ENCODE measurements at regions not wholly inside any gene's neighbourhood (a gene's known extent, or its start where the extent isn't known, plus 50 kb on each side); places are given as distances from the start of the nearest gene placed in this dataset.

GRCh38 chr22:46073683-46074504, 76.4 kb upstream of the PPARA start:
- Histone ChIP-seq H3K79me2 (ENCODE audit: insufficient read depth, low read depth) (peaks cover 56% of the 10 kb centered on the region), H3K4me1 (ENCODE audit: low read depth, poor library complexity, severe bottlenecking) (peaks cover 28% of the 10 kb centered on the region), H3K4me3 (IDR thresholded peaks at IDR 0.05; ENCODE audit: insufficient read depth, low read depth, low read length) (no peak overlapping the region), H3K4me2 (peak overlapping the region; percentile 85), H3K36me3 (ENCODE audit: insufficient read depth) (no peaks in the 10 kb centered on the region), H3K27ac (no peak overlapping the region), H3K27me3 (ENCODE audit: insufficient read depth, low read depth) (no peaks in the 10 kb centered on the region), H2AFZ (ENCODE audit: low read depth) (no peak overlapping the region), H3K9ac (no peak overlapping the region), H4K20me1 (ENCODE audit: insufficient read depth) (no peaks in the 10 kb centered on the region)
- TF ChIP-seq, protein P1, sequence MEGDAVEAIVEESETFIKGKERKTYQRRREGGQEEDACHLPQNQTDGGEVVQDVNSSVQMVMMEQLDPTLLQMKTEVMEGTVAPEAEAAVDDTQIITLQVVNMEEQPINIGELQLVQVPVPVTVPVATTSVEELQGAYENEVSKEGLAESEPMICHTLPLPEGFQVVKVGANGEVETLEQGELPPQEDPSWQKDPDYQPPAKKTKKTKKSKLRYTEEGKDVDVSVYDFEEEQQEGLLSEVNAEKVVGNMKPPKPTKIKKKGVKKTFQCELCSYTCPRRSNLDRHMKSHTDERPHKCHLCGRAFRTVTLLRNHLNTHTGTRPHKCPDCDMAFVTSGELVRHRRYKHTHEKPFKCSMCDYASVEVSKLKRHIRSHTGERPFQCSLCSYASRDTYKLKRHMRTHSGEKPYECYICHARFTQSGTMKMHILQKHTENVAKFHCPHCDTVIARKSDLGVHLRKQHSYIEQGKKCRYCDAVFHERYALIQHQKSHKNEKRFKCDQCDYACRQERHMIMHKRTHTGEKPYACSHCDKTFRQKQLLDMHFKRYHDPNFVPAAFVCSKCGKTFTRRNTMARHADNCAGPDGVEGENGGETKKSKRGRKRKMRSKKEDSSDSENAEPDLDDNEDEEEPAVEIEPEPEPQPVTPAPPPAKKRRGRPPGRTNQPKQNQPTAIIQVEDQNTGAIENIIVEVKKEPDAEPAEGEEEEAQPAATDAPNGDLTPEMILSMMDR (conservative IDR thresholded peaks at IDR 0.05; ENCODE audit: low read depth, low read length) = no peak

DNA sequence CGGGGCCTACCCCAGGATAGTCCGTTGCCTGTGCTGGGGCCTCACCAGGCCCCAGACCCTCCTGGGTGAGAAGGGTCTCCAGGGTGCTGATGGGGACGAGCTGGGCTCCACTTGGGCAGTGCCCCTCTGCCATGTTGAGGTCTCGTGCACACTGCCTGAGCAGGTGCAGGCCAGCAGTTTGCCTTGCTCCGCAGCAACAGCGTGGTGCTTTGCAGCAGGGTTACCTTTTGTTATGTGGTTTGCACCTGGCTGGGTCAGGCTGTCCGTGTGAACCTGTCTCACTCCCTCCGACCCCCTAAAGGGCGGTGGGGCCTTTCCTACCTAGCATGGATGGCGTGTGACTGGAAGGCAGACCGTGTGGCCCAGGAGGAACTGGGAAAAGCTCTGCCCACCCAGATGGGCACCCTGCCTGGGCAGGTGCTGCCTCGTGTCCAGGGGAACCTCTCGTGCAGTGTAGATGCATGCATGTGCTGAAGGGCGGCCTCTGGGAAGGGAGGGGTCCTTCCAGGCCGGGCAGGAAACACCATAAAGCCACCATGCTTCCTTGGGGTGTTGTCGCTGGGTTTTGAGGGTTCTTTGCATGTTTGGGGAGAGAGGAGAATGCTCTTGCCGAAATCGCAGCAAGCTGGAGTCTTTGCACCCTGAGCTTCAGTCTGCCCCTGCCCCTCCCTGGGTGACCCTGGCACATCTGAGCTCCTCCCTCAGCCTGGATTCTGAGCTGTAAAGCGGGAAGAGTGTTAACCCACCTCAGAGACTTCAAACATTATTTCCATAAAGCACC, 75.4 kb upstream of the PPARA start:
- Histone ChIP-seq H3K79me2 (ENCODE audit: insufficient read depth, low read depth) (peaks cover 51% of the 10 kb centered on the region; the same call in 1 of the 2 replicates), H3K4me3 (IDR thresholded peaks at IDR 0.05; ENCODE audit: insufficient read depth, low read depth, low read length) (no peak overlapping the region), H3K27ac (no peak overlapping the region), H3K36me3 (ENCODE audit: insufficient read depth) (no peaks in the 10 kb centered on the region), H2AFZ (ENCODE audit: low read depth) (no peak overlapping the region), H3K4me2 (no peak overlapping the region; the same call in 1 of the 2 replicates), H3K9ac (no peak overlapping the region), H4K20me1 (ENCODE audit: insufficient read depth) (no peaks in the 10 kb centered on the region), H3K4me1 (ENCODE audit: low read depth, poor library complexity, severe bottlenecking) (peaks cover 20% of the 10 kb centered on the region), H3K27me3 (ENCODE audit: insufficient read depth, low read depth) (no peaks in the 10 kb centered on the region)
- TF ChIP-seq, protein P1 (conservative IDR thresholded peaks at IDR 0.05; ENCODE audit: low read depth, low read length) = no peak

GRCh38 chr22:46075764-46076531, 74.4 kb upstream of the PPARA start:
- no peaks in the 10 kb centered on the region for H3K36me3 ChIP-seq (ENCODE audit: insufficient read depth)
- H3K27me3 ChIP-seq (ENCODE audit: insufficient read depth, low read depth) = no peaks in the 10 kb centered on the region
- no peak overlapping the region for H3K27ac ChIP-seq
- H3K4me2 ChIP-seq = no peak overlapping the region
- peaks cover 51% of the 10 kb centered on the region; the same call in 1 of the 2 replicates for H3K79me2 ChIP-seq (ENCODE audit: insufficient read depth, low read depth)
- TF ChIP-seq, protein P1 (conservative IDR thresholded peaks at IDR 0.05; ENCODE audit: low read depth, low read length) = no peak
- H3K4me1 ChIP-seq (ENCODE audit: low read depth, poor library complexity, severe bottlenecking) = peaks cover 20% of the 10 kb centered on the region
- H3K4me3 ChIP-seq (IDR thresholded peaks at IDR 0.05; ENCODE audit: insufficient read depth, low read depth, low read length) = no peak overlapping the region
- no peak overlapping the region for H3K9ac ChIP-seq
- H2AFZ ChIP-seq (ENCODE audit: low read depth) = no peak overlapping the region
- H4K20me1 ChIP-seq (ENCODE audit: insufficient read depth) = no peaks in the 10 kb centered on the region

- Histone ChIP-seq H4K20me1 (ENCODE audit: insufficient read depth) (no peaks in the 10 kb centered on the region), H2AFZ (ENCODE audit: low read depth) (no peak overlapping the region), H3K9ac (no peak overlapping the region), H3K27me3 (ENCODE audit: insufficient read depth, low read depth) (no peaks in the 10 kb centered on the region), H3K79me2 (ENCODE audit: insufficient read depth, low read depth) (peaks cover 51% of the 10 kb centered on the region; the same call in 1 of the 2 replicates), H3K4me1 (ENCODE audit: low read depth, poor library complexity, severe bottlenecking) (peaks cover 20% of the 10 kb centered on the region), H3K36me3 (ENCODE audit: insufficient read depth) (no peaks in the 10 kb centered on the region), H3K27ac (no peak overlapping the region), H3K4me2 (no peak overlapping the region), H3K4me3 (IDR thresholded peaks at IDR 0.05; ENCODE audit: insufficient read depth, low read depth, low read length) (no peak overlapping the region)
- TF ChIP-seq, protein P1 (conservative IDR thresholded peaks at IDR 0.05; ENCODE audit: low read depth, low read length) = no peak
Measured at GRCh38 chr22:46076651-46077339, 73.5 kb upstream of the PPARA start.

Data from KMS-11 (cell line).